HG03432 (cell line): ENCODE measurements at regions not wholly inside any gene's neighbourhood (a gene's known extent, or its start where the extent isn't known, plus 50 kb on each side); places are given as distances from the start of the nearest gene placed in this dataset.

ENCODE experiments used
- ATAC-seq: cut with Tn5 transposase; IDR thresholded peaks from one replicate; pipeline ENCODE4 v1.9.1; 2021; ENCODE audit warnings: mild to moderate bottlenecking, moderate library complexity; ENCODE audit not compliant: unreplicated experiment

- ATAC-seq = no peak
Measured at GRCh38 chr3:95088464-95088863, 1025.6 kb downstream of the NSUN3 start.

- no peak for ATAC-seq
Measured at GRCh38 chr3:95097493-95097892, 1034.6 kb downstream of the NSUN3 start.

GRCh38 chr3:95120921-95121320, 1058.1 kb downstream of the NSUN3 start:
- ATAC-seq = no peak

- no peak for ATAC-seq
Measured at GRCh38 chr3:95123104-95123503, 1060.2 kb downstream of the NSUN3 start.

- ATAC-seq = no peak
Measured at GRCh38 chr3:95134693-95135413, 1072.0 kb downstream of the NSUN3 start.

GRCh38 chr3:95148107-95148506, 1085.2 kb downstream of the NSUN3 start:
- ATAC-seq = peak; percentile 75

GRCh38 chr3:95151590-95151989, 1088.7 kb downstream of the NSUN3 start:
- no peak for ATAC-seq

- ATAC-seq = no peak
Measured at GRCh38 chr3:95154766-95155165, 1091.9 kb downstream of the NSUN3 start.

- no peak for ATAC-seq
Measured at GRCh38 chr3:95162794-95163193, 1099.9 kb downstream of the NSUN3 start.

- ATAC-seq = no peak
Measured at GRCh38 chr3:95167748-95168147, 1104.9 kb downstream of the NSUN3 start.

- ATAC-seq = no peak
Measured at GRCh38 chr3:95168526-95168925, 1105.7 kb downstream of the NSUN3 start.

- no peak for ATAC-seq
Measured at GRCh38 chr3:95172164-95172943, 1109.5 kb downstream of the NSUN3 start.

GRCh38 chr3:95177096-95177495, 1114.2 kb downstream of the NSUN3 start:
- peak; percentile 62 for ATAC-seq

- no peak for ATAC-seq
Measured at GRCh38 chr3:95184038-95184437, 1121.2 kb downstream of the NSUN3 start.

GRCh38 chr3:95189348-95189747, 1126.5 kb downstream of the NSUN3 start:
- ATAC-seq = no peak

- ATAC-seq = no peak
Measured at GRCh38 chr3:95197661-95198060, 1134.8 kb downstream of the NSUN3 start.

- ATAC-seq = no peak
Measured at GRCh38 chr3:95200384-95200783, 1137.5 kb downstream of the NSUN3 start.

GRCh38 chr3:95210878-95211277, 1148.0 kb downstream of the NSUN3 start:
- no peak for ATAC-seq

- no peak for ATAC-seq
Measured at GRCh38 chr3:95212117-95212516, 1149.3 kb downstream of the NSUN3 start.

GRCh38 chr3:95215437-95215957, 1152.6 kb downstream of the NSUN3 start:
- ATAC-seq = no peak

GRCh38 chr3:95217661-95218060, 1154.8 kb downstream of the NSUN3 start:
- ATAC-seq = no peak

GRCh38 chr3:95218484-95218883, 1155.6 kb downstream of the NSUN3 start:
- no peak for ATAC-seq
